Hepatocyte (in vitro differentiated cells): ENCODE measurements at regions not wholly inside any gene's neighbourhood (a gene's known extent, or its start where the extent isn't known, plus 50 kb on each side); places are given as distances from the start of the nearest gene placed in this dataset.

Experiments used
- DNase-seq: peaks from one replicate; pipeline ENCODE4 v3.0.0-alpha.2; 2016; ENCODE audit warnings: low spot score
- H2AFZ ChIP-seq: fragments of 200-600 bp; sonication (generic); 2 replicates; pipeline ENCODE4 v1.6.0; 2016; ENCODE audit warnings: antibody characterized with exemption, mild to moderate bottlenecking
- H3K27ac ChIP-seq: fragments of 200-600 bp; sonication (generic); 2 replicates; pipeline ENCODE4 v1.5.1; 2016; ENCODE audit warnings: mild to moderate bottlenecking
- H3K27me3 ChIP-seq: fragments of 200-600 bp; sonication (generic); 2 replicates; pipeline ENCODE4 v1.6.1; 2016
- H3K36me3 ChIP-seq: fragments of 200-600 bp; sonication (generic); replicated peaks from 2 replicates; pipeline ENCODE4 v1.5.1; 2016; ENCODE audit warnings: low read depth; ENCODE audit not compliant: insufficient read depth
- H3K4me1 ChIP-seq: fragments of 200-600 bp; sonication (generic); 2 replicates; pipeline ENCODE4 v1.5.1; 2016; ENCODE audit warnings: mild to moderate bottlenecking, moderate library complexity; ENCODE audit not compliant: insufficient read depth
- H3K4me2 ChIP-seq: fragments of 200-600 bp; sonication (generic); 2 replicates; pipeline ENCODE4 v1.6.0; 2016
- H3K4me3 ChIP-seq: fragments of 200-600 bp; sonication (generic); 2 replicates; pipeline ENCODE4 v1.5.1; 2016; ENCODE audit warnings: mild to moderate bottlenecking
- H3K79me2 ChIP-seq: fragments of 200-600 bp; sonication (generic); 2 replicates; pipeline ENCODE4 v1.6.0; 2017; ENCODE audit warnings: mild to moderate bottlenecking
- H3K9me2 ChIP-seq: fragments of 200-600 bp; sonication (generic); replicated peaks from 2 replicates; pipeline ENCODE4 v1.6.0; 2017; ENCODE audit warnings: mild to moderate bottlenecking; ENCODE audit not compliant: insufficient read depth
- H3K9me3 ChIP-seq: fragments of 200-600 bp; sonication (generic); 2 replicates; pipeline ENCODE4 v1.5.1; 2016; ENCODE audit warnings: low read depth, mild to moderate bottlenecking
- H4K20me1 ChIP-seq: fragments of 200-600 bp; sonication (generic); 2 replicates; pipeline ENCODE4 v1.6.0; 2016; ENCODE audit warnings: mild to moderate bottlenecking; ENCODE audit not compliant: insufficient read depth, poor library complexity, severe bottlenecking
- EZH2 ChIP-seq: fragments of 200-600 bp; sonication (generic); IDR thresholded peaks from 2 replicates; pipeline ENCODE4 v1.6.1; 2016; ENCODE audit warnings: antibody characterized with exemption, mild to moderate bottlenecking, borderline replicate concordance
- EZH2phosphoT487 ChIP-seq: fragments of 200-600 bp; sonication (generic); IDR thresholded peaks from one replicate; pipeline ENCODE4 v1.6.1; 2018; ENCODE audit warnings: antibody characterized with exemption, mild to moderate bottlenecking, low read depth, moderate library complexity; ENCODE audit not compliant: unreplicated experiment, severe bottlenecking
- WGBS: methylation state at CpG from one replicate; pipeline ENCODE4 v1.1.6; 2016; ENCODE audit warnings: low lambda C conversion rate; ENCODE audit errors: missing lambda C conversion rate; 5-methylcytosine and 5-hydroxymethylcytosine counted together
- TF ChIP-seq, protein P1 (sequence below): fragments of 200-600 bp; sonication (generic); IDR thresholded peaks from 2 replicates; pipeline ENCODE4 v1.5.1; 2016; ENCODE audit warnings: antibody characterized with exemption, mild to moderate bottlenecking; ENCODE audit not compliant: poor library complexity

DNA sequence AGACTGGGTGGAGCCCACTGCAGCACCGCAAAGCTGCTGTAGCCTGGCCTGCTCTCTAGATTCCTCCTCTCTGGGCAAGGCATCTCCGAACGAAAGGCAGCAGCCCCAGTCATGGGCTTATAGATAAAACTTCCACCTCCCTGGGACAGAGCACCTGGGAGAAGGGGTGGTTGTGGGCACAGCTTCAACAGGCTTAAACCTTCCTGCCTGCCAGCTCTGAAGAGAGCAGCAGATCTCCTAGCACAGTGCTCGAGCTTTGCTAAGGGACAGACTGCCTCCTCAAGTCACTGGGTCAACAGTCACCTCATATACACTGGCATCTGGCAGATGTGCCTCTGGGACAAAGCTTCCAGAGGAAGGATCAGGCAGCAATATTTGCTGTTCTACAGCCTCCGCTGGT, 117.3 kb downstream of the EHF start:
- Histone ChIP-seq H3K27me3 (no peaks in the 10 kb centered on the region), H3K79me2 (no peaks in the 10 kb centered on the region), H3K27ac (no peak overlapping the region), H3K36me3 (no peaks in the 10 kb centered on the region), H3K4me1 (no peaks in the 10 kb centered on the region), H4K20me1 (no peaks in the 10 kb centered on the region), H2AFZ (no peak overlapping the region), H3K4me3 (no peak overlapping the region), H3K9me2 (no peaks in the 10 kb centered on the region), H3K4me2 (no peak overlapping the region), H3K9me3 (peaks cover 5% of the 10 kb centered on the region)
- TF ChIP-seq, protein P1, sequence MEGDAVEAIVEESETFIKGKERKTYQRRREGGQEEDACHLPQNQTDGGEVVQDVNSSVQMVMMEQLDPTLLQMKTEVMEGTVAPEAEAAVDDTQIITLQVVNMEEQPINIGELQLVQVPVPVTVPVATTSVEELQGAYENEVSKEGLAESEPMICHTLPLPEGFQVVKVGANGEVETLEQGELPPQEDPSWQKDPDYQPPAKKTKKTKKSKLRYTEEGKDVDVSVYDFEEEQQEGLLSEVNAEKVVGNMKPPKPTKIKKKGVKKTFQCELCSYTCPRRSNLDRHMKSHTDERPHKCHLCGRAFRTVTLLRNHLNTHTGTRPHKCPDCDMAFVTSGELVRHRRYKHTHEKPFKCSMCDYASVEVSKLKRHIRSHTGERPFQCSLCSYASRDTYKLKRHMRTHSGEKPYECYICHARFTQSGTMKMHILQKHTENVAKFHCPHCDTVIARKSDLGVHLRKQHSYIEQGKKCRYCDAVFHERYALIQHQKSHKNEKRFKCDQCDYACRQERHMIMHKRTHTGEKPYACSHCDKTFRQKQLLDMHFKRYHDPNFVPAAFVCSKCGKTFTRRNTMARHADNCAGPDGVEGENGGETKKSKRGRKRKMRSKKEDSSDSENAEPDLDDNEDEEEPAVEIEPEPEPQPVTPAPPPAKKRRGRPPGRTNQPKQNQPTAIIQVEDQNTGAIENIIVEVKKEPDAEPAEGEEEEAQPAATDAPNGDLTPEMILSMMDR = no peak
- TF ChIP-seq EZH2 (no peak), EZH2phosphoT487 (no peak)
- 92% methylated on average over 5 of the region's 5 CpGs for WGBS
- DNase-seq = no peak

DNA sequence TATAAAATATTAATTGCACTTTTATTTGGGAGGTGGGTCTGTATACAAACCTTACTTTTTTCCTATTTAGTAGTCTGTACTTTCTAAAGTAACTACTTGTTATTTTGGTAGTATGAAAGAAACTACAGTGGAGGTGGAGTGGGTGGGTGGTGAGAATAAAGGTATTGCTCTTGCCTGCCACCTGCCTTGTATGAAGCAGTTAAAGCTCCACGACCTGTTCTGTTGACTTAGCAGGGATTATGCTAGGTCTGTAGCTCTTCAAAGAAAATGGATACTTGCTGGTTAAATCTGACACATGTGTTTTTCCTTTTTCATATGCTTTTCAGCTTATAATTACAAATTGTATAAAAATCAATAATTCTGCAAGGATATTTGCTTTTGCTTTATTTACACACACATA, 111.9 kb downstream of the EHF start:
- Histone ChIP-seq H2AFZ (no peak overlapping the region), H3K36me3 (no peaks in the 10 kb centered on the region), H3K4me3 (no peak overlapping the region), H3K27ac (no peak overlapping the region), H3K9me3 (no peaks in the 10 kb centered on the region), H3K9me2 (no peaks in the 10 kb centered on the region), H4K20me1 (no peaks in the 10 kb centered on the region), H3K4me1 (no peaks in the 10 kb centered on the region), H3K79me2 (no peaks in the 10 kb centered on the region), H3K4me2 (no peak overlapping the region), H3K27me3 (no peaks in the 10 kb centered on the region)
- TF ChIP-seq EZH2phosphoT487 (no peak), EZH2 (no peak)
- TF ChIP-seq, protein P1 = no peak
- 48% methylated on average over 1 of the region's 1 CpG for WGBS
- DNase-seq = no peak

DNA sequence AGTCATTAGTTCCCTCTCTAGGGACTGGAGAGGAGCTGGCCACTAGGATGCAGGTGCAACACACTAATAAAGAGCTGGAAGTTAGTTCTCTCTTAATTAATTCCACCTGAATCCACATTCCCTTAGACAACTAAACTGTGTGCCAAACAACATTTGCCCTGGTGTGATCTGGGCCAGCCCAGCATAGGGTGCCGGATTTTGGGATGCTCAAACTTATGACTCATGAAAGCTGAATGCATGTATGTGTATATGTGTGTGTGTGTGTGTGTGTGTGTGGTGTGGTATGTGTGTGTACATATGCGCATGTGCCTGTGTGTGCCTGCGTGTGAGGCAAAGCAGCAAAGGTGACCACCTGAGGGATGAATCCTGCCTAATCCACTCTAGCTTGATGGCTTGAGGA, 110.7 kb downstream of the EHF start:
- Histone ChIP-seq H3K4me3 (no peak overlapping the region), H3K9me2 (no peaks in the 10 kb centered on the region), H3K9me3 (no peaks in the 10 kb centered on the region), H3K27ac (no peak overlapping the region), H3K4me2 (no peak overlapping the region), H3K4me1 (no peaks in the 10 kb centered on the region), H2AFZ (no peak overlapping the region), H4K20me1 (no peaks in the 10 kb centered on the region), H3K79me2 (no peaks in the 10 kb centered on the region), H3K27me3 (no peaks in the 10 kb centered on the region), H3K36me3 (no peaks in the 10 kb centered on the region)
- TF ChIP-seq EZH2phosphoT487 (no peak), EZH2 (no peak)
- TF ChIP-seq, protein P1 = no peak
- no peak for DNase-seq
- WGBS = 92% methylated on average over 3 of the region's 3 CpGs

DNA sequence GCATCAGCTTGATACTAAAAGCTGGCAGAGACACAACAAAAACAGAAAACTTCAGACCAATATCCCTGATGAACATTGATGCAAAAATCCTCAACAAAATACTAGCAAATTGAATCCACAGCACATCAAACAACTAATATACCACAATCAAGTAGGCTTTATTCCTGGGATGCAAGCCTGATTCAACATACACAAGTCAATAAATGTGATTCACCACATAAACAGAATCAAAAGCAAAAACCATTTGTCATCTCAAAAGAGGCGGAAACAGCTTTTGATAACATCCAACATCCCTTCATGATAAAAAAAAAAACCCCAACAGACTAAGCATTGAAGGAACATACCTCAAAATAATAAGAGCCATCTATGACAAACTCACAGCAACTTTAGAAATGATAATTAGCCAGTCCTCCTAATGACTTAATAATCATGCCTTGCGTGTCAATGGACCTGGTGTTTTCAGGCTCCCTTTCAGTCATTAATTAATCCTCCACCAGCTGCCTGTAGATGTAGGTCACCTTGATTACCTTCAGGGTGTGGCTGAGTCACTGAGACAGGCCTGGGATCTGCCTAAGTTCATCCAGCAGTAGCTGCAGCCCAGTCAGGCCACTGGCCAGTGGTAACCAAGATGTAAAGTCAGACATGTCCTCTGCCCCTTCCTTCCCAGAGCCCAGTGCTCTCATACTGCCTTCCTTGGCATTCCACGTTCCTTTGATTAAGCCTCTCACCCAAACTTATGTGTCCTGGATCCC, 109.8 kb downstream of the EHF start:
- TF ChIP-seq, protein P1 = no peak
- TF ChIP-seq EZH2phosphoT487 (no peak), EZH2 (no peak)
- no peak for DNase-seq
- Histone ChIP-seq H3K4me2 (no peak overlapping the region), H2AFZ (no peak overlapping the region), H3K79me2 (no peaks in the 10 kb centered on the region), H3K4me3 (no peak overlapping the region), H3K9me3 (no peaks in the 10 kb centered on the region), H3K27ac (no peak overlapping the region), H3K36me3 (no peaks in the 10 kb centered on the region), H3K27me3 (no peaks in the 10 kb centered on the region), H4K20me1 (no peaks in the 10 kb centered on the region), H3K4me1 (no peaks in the 10 kb centered on the region), H3K9me2 (no peaks in the 10 kb centered on the region)
- 94% methylated on average over 3 of the region's 3 CpGs for WGBS
